HCT116 (cell line): ENCODE measurements at regions not wholly inside any gene's neighbourhood (a gene's known extent, or its start where the extent isn't known, plus 50 kb on each side); places are given as distances from the start of the nearest gene placed in this dataset.

Experiments
- ATAC-seq: fragments of 200-7000 bp; cut with Tn5 transposase; 2 replicates; pipeline ENCODE4 v1.9.1; 2020; ENCODE audit warnings: mild to moderate bottlenecking, moderate library complexity
- BruUV-seq: library from RNA; stranded (reverse); fragments of 400-500 nt; replicated peaks from 2 replicates; lab custom pipeline; 2021; lab: Mats Ljungman, UMichigan
- CTCF ChIA-PET: fragments of 300-600 bp; sonication (Branson Sonifier 250); formaldehyde crosslinking; loops from one replicate; lab custom pipeline; 2021; ENCODE audit warnings: antibody characterized with exemption; lab: Charles Lee
- POLR2A ChIA-PET: fragments of 300-600, 350-600 bp; sonication (Branson Sonifier 250); formaldehyde crosslinking; loops from one replicate; lab custom pipeline; 2021; ENCODE audit warnings: antibody characterized with exemption; lab: Charles Lee
- RAD21 ChIA-PET, 2 experiments: fragments of 300-600 bp; sonication (Branson Sonifier 250); formaldehyde crosslinking; loops; one replicate each; lab custom pipeline; 2023; ENCODE audit warnings: low total read pairs in 2 of 2; ENCODE audit not compliant: uncharacterized antibody in 2 of 2, unreplicated experiment in 2 of 2, low non-redundant PET in 1 of 2; lab: Charles Lee
- DNase-seq: peaks from one replicate; pipeline ENCODE4 v3.0.0-alpha.2; 2010; ENCODE audit warnings: low read depth, low spot score
- H2AFZ ChIP-seq: fragments of 200-600 bp; shearing (Covaris generic), sonication (generic); 2 replicates; pipeline ENCODE4 v1.6.1; 2017; ENCODE audit warnings: low read depth, mixed run types, mixed read lengths, antibody characterized with exemption, low read length; ENCODE audit not compliant: poor library complexity, severe bottlenecking
- H3K27ac ChIP-seq: 2 replicates; pipeline ENCODE4 v1.5.1; 2012; ENCODE audit warnings: low read depth, low read length
- H3K27me3 ChIP-seq: fragments of 200-600 bp; sonication (generic); 2 replicates; pipeline ENCODE4 v1.6.1; 2016; ENCODE audit warnings: mixed run types, low read length, mixed read lengths; ENCODE audit not compliant: insufficient read depth
- H3K36me3 ChIP-seq, 2 experiments: fragments of 200-500 bp in 1 of 2; fragments of 200-600 bp in 1 of 2; sonication (Bioruptor generic) in 1 of 2; sonication (generic) in 1 of 2; 2 replicates each; pipeline versions ENCODE4 v1.5.1 to v1.6.1; 2014 to 2016; ENCODE audit warnings: low read length in 2 of 2, inconsistent platforms in 1 of 2, mixed read lengths in 1 of 2, mixed run types in 1 of 2; ENCODE audit not compliant: insufficient read depth in 2 of 2, control insufficient read depth in 1 of 2
- H3K4me1 ChIP-seq, 2 experiments: fragments of 200-600 bp in 1 of 2; sonication (generic) in 1 of 2; 2 replicates each; pipeline versions ENCODE4 v1.5.1 to v1.6.1; 2012 to 2017; ENCODE audit warnings: low read length in 2 of 2, inconsistent platforms in 1 of 2, mild to moderate bottlenecking in 1 of 2, mixed read lengths in 1 of 2, mixed run types in 1 of 2, moderate library complexity in 1 of 2; ENCODE audit not compliant: insufficient read depth in 2 of 2, control insufficient read depth in 1 of 2
- H3K4me2 ChIP-seq: fragments of 200-600 bp; sonication (generic); 2 replicates; pipeline ENCODE4 v1.6.1; 2017; ENCODE audit warnings: mixed run types, low read length, mixed read lengths
- H3K4me3 ChIP-seq, 2 experiments: fragments of 200-600 bp in 1 of 2; sonication (generic) in 1 of 2; replicated peaks in 1 of 2; 2 replicates each; pipeline ENCODE4 v1.5.1; 2011 to 2016; ENCODE audit warnings: low read length in 2 of 2, control low read depth in 1 of 2, low read depth in 1 of 2, mild to moderate bottlenecking in 1 of 2, mixed read lengths in 1 of 2, mixed run types in 1 of 2
- H3K79me2 ChIP-seq: fragments of 200-600 bp; sonication (generic); 2 replicates; pipeline ENCODE4 v1.6.1; 2017; ENCODE audit warnings: mild to moderate bottlenecking, mixed run types, low read length, moderate library complexity, mixed read lengths; ENCODE audit not compliant: insufficient read depth
- H3K9ac ChIP-seq: fragments of 200-600 bp; sonication (generic); 2 replicates; pipeline ENCODE4 v1.6.1; 2016; ENCODE audit warnings: low read length, mixed read lengths
- H3K9me2 ChIP-seq: fragments of 200-600 bp; sonication (generic), shearing (Covaris generic); 2 replicates; pipeline ENCODE4 v1.6.1; 2017; ENCODE audit warnings: mixed run types, mild to moderate bottlenecking, moderate library complexity; ENCODE audit not compliant: insufficient read depth
- H3K9me3 ChIP-seq, 2 experiments: fragments of 200-500 bp in 1 of 2; fragments of 200-600 bp in 1 of 2; sonication (Bioruptor generic) in 1 of 2; sonication (generic) in 1 of 2; 2 replicates each; pipeline ENCODE4 v1.6.1; 2014 to 2017; ENCODE audit warnings: low read length in 2 of 2, mixed read lengths in 2 of 2, inconsistent platforms in 1 of 2, low read depth in 1 of 2, mild to moderate bottlenecking in 1 of 2, mixed run types in 1 of 2, moderate library complexity in 1 of 2; ENCODE audit not compliant: control insufficient read depth in 1 of 2, insufficient read depth in 1 of 2
- H4K20me1 ChIP-seq: fragments of 200-600 bp; sonication (generic), shearing (Covaris generic); 2 replicates; pipeline ENCODE4 v1.6.1; 2017; ENCODE audit warnings: mixed run types, mild to moderate bottlenecking, moderate library complexity; ENCODE audit not compliant: insufficient read depth
- ATF3 ChIP-seq: IDR thresholded peaks from 2 replicates; pipeline ENCODE4 v1.6.1; 2012
- CBX3 ChIP-seq: IDR thresholded peaks from 2 replicates; pipeline ENCODE4 v1.6.1; 2012; ENCODE audit warnings: low read depth
- CEBPB ChIP-seq: IDR thresholded peaks from 2 replicates; pipeline ENCODE4 v1.6.1; 2012; ENCODE audit warnings: low read depth
- CTCF ChIP-seq, 3 experiments: fragments of 200-600 bp in 1 of 3; sonication (generic) in 1 of 3; IDR thresholded peaks in 2 of 3; conservative IDR thresholded peaks in 1 of 3; 2 replicates each; pipeline ENCODE4 v1.5.1; 2012 to 2017; ENCODE audit warnings: low read depth in 2 of 3, low read length in 2 of 3, antibody characterized with exemption in 1 of 3, borderline replicate concordance in 1 of 3, control low read depth in 1 of 3, mild to moderate bottlenecking in 1 of 3, mixed read lengths in 1 of 3, mixed run types in 1 of 3, moderate library complexity in 1 of 3; ENCODE audit not compliant: insufficient read depth in 1 of 3
- EGR1 ChIP-seq: IDR thresholded peaks from 2 replicates; pipeline ENCODE4 v1.6.1; 2012; ENCODE audit warnings: low read depth
- EZH2 ChIP-seq: fragments of 200-600 bp; sonication (generic); IDR thresholded peaks from 2 replicates; pipeline ENCODE4 v1.6.1; 2017; ENCODE audit warnings: antibody characterized with exemption, mixed run types
- EZH2phosphoT487 ChIP-seq: fragments of 200-600 bp; IDR thresholded peaks from 2 replicates; pipeline ENCODE4 v1.6.1; 2018; ENCODE audit warnings: antibody characterized with exemption, borderline replicate concordance
- FOSL1 ChIP-seq: IDR thresholded peaks from 2 replicates; pipeline ENCODE4 v1.6.1; 2012; ENCODE audit warnings: low read depth
- JUND ChIP-seq: IDR thresholded peaks from 2 replicates; pipeline ENCODE4 v1.6.1; 2012
- MAX ChIP-seq: IDR thresholded peaks from 2 replicates; pipeline ENCODE4 v1.6.1; 2012
- POLR2AphosphoS5 ChIP-seq: IDR thresholded peaks from 2 replicates; pipeline ENCODE4 v1.6.1; 2011; ENCODE audit warnings: mild to moderate bottlenecking, low read depth, low read length, moderate library complexity
- RAD21 ChIP-seq: IDR thresholded peaks from 2 replicates; pipeline ENCODE4 v1.6.1; 2012; ENCODE audit warnings: low read depth, mild to moderate bottlenecking
- REST ChIP-seq: IDR thresholded peaks from 2 replicates; pipeline ENCODE4 v1.6.1; 2012; ENCODE audit warnings: low read depth
- SIN3A ChIP-seq: IDR thresholded peaks from 2 replicates; pipeline ENCODE4 v1.6.1; 2012; ENCODE audit warnings: low read depth
- SP1 ChIP-seq: IDR thresholded peaks from 2 replicates; pipeline ENCODE4 v1.6.1; 2012; ENCODE audit warnings: low read depth
- SRF ChIP-seq: IDR thresholded peaks from 2 replicates; pipeline ENCODE4 v1.6.1; 2012; ENCODE audit warnings: low read depth
- TCF7L2 ChIP-seq: IDR thresholded peaks from 2 replicates; pipeline ENCODE4 v1.7.0; 2011; ENCODE audit warnings: borderline replicate concordance, inconsistent platforms; ENCODE audit not compliant: insufficient read depth, insufficient read length; ENCODE audit errors: extremely low read depth
- ZBTB33 ChIP-seq: IDR thresholded peaks from 2 replicates; pipeline ENCODE4 v1.6.1; 2011; ENCODE audit warnings: mild to moderate bottlenecking, low read length, moderate library complexity; ENCODE audit not compliant: insufficient replicate concordance; ENCODE audit errors: extremely low read depth
- ZFX ChIP-seq: fragments of 450-650 bp; IDR thresholded peaks from 2 replicates; pipeline ENCODE4 v1.6.1; 2017
- ZNF274 ChIP-seq: fragments of 200-500 bp; sonication (Bioruptor generic); IDR thresholded peaks from 2 replicates; pipeline ENCODE4 v1.6.1; 2014; ENCODE audit warnings: mild to moderate bottlenecking, low read depth, low read length, inconsistent platforms
- intact Hi-C: fragments of 100-400 bp; cut with micrococcal nuclease; formaldehyde crosslinking; loops from 2 replicates; pipeline ENCODE4 v1.10.0; 2022

- Histone ChIP-seq H3K9ac (peak overlapping the region; percentile 58), H3K27me3 (no peaks in the 10 kb centered on the region), H3K4me1 (peaks cover 37 to 38% of the 10 kb centered on the region in 2 experiments), H2AFZ (no peak overlapping the region), H3K9me2 (no peaks in the 10 kb centered on the region), H4K20me1 (no peaks in the 10 kb centered on the region), H3K4me3 (peak overlapping the region in 1 of 2 experiments; percentile 33; a peak in 2 of 4 replicates), H3K9me3 (peaks cover 0 to 6% of the 10 kb centered on the region in 2 experiments; a peak in 1 of 4 replicates), H3K36me3 (no peaks in the 10 kb centered on the region), H3K4me2 (peak overlapping the region; percentile 72), H3K27ac (peak overlapping the region; percentile 85), H3K79me2 (no peaks in the 10 kb centered on the region)
- RAD21 ChIA-PET: interaction anchor here (0.9 to 1.3 kb wide), 4 partner anchors 17 to 77 kb away, joined by 3 read pairs; no protein-coding TSS in a partner anchor
- DNase-seq: peak; percentile 85
- CTCF ChIA-PET: interaction anchor here (0.7 to 2.0 kb wide), 3 partner anchors 11 to 160 kb away, joined by 3 to 7 read pairs (median 5); no protein-coding TSS in a partner anchor
- POLR2A ChIA-PET: interaction anchor here (0.7 to 7.2 kb wide), 18 partner anchors 9 to 130 kb away, joined by 3 to 77 read pairs (median 5); no protein-coding TSS in a partner anchor
- ATAC-seq: peak; percentile 84
- intact Hi-C loops: no loop called here
- no TSS peak for BruUV-seq
- TF ChIP-seq ATF3 (no peak), ZFX (no peak), TCF7L2 (peak; percentile 60), ZNF274 (no peak), SIN3A (no peak; the same call in 1 of the 2 replicates), CEBPB (peak; percentile 53; the same call in 1 of the 2 replicates), FOSL1 (no peak), POLR2AphosphoS5 (peak; percentile 63; the same call in 1 of the 2 replicates), EZH2phosphoT487 (no peak), JUND (peak; percentile 63), SP1 (peak; percentile 72), CBX3 (no peak; the same call in 1 of the 2 replicates), REST (no peak), SRF (no peak; the same call in 1 of the 2 replicates), EGR1 (no peak), RAD21 (peak; percentile 16; the same call in 1 of the 2 replicates), CTCF (IDR thresholded peaks at IDR 0.05 in 2 of 3, conservative IDR thresholded peaks at IDR 0.05 in 1 of 3; ENCODE audit: borderline replicate concordance in 1 of 3, insufficient read depth in 1 of 3, low read depth in 2 of 3, low read length in 2 of 3) (no peak), MAX (peak; percentile 78), EZH2 (no peak), ZBTB33 (no peak)
Observed at GRCh38 chr1:8154621-8155052, 128.5 kb upstream of the ERRFI1 start.
